ENCODE measurements at regions not wholly inside any gene's neighbourhood (a gene's known extent, or its start where the extent isn't known, plus 50 kb on each side); places are given as distances from the start of the nearest gene placed in this dataset.
A peak's percentile ranks its signal among the peaks of the same experiment; 100 is the strongest.

GRCh38 chr4:153107246-153107645 lies 97.0 kb upstream of the TRIM2 start:
- DNase-seq, result no peak

GRCh38 chr4:153109296-153109849 lies 94.9 kb upstream of the TRIM2 start:
- DNase-seq, result no peak

GRCh38 chr4:153110739-153111138 lies 93.5 kb upstream of the TRIM2 start:
- DNase-seq, result no peak

- DNase-seq, result peak; percentile 31 to 52
Observed at GRCh38 chr4:153111426-153112040, 92.7 kb upstream of the TRIM2 start.

- DNase-seq, result peak in 1 of 2 experiments; percentile 64
Observed at GRCh38 chr4:153112041-153112441, 92.2 kb upstream of the TRIM2 start.

- no peak for DNase-seq
Observed at GRCh38 chr4:153113061-153113837, 91.0 kb upstream of the TRIM2 start.

GRCh38 chr4:153113838-153114105 lies 90.5 kb upstream of the TRIM2 start:
- no peak for DNase-seq

- no peak for DNase-seq
Observed at GRCh38 chr4:153114771-153115321, 89.4 kb upstream of the TRIM2 start.

GRCh38 chr4:153115322-153116290 lies 88.6 kb upstream of the TRIM2 start:
- no peak for DNase-seq

GRCh38 chr4:153116291-153116680 lies 88.0 kb upstream of the TRIM2 start:
- no peak for DNase-seq

GRCh38 chr4:153116801-153117200 lies 87.4 kb upstream of the TRIM2 start:
- DNase-seq, result no peak

GRCh38 chr4:153117554-153117953 lies 86.7 kb upstream of the TRIM2 start:
- DNase-seq, result no peak

GRCh38 chr4:153119626-153120025 lies 84.6 kb upstream of the TRIM2 start:
- DNase-seq, result no peak

- no peak for DNase-seq
Observed at GRCh38 chr4:153120235-153120634, 84.0 kb upstream of the TRIM2 start.

- no peak for DNase-seq
Observed at GRCh38 chr4:153122855-153123254, 81.4 kb upstream of the TRIM2 start.

GRCh38 chr4:153126137-153126536 lies 78.1 kb upstream of the TRIM2 start:
- no peak for DNase-seq

GRCh38 chr4:153127760-153128494 lies 76.3 kb upstream of the TRIM2 start:
- peak; percentile 86 to 95 for DNase-seq

- peak in 1 of 2 experiments; percentile 30 for DNase-seq
Observed at GRCh38 chr4:153131596-153131995, 72.6 kb upstream of the TRIM2 start.

- no peak for DNase-seq
Observed at GRCh38 chr4:153137159-153137558, 67.1 kb upstream of the TRIM2 start.

GRCh38 chr4:153137677-153138630 lies 66.3 kb upstream of the TRIM2 start:
- DNase-seq, result no peak

- DNase-seq, result peak in 1 of 2 experiments; percentile 10
Observed at GRCh38 chr4:153138736-153139135, 65.5 kb upstream of the TRIM2 start.

Measured in NCI-H526 (cell line).